ENCODE measurements at regions not wholly inside any gene's neighbourhood (a gene's known extent, or its start where the extent isn't known, plus 50 kb on each side); places are given as distances from the start of the nearest gene placed in this dataset.

GRCh38 chr11:129598378-129598777, 217.3 kb upstream of the TMEM45B start:
- TF ChIP-seq ZNF239 (CRISPR knock-in tag; IDR thresholded peaks at IDR 0.05) (no peak), PRMT5 (CRISPR knock-in tag; IDR thresholded peaks at IDR 0.05) (no peak), YY1 (IDR thresholded peaks at IDR 0.05; ENCODE audit: borderline replicate concordance in 1 of 3, control insufficient read depth in 1 of 3, extremely low read depth in 1 of 3, insufficient read depth in 3 of 3, insufficient read length in 1 of 3, insufficient replicate concordance in 2 of 3, low read depth in 1 of 3, low read length in 2 of 3) (no peak), ZNF134 (CRISPR knock-in tag; conservative IDR thresholded peaks at IDR 0.05) (no peak), ADNP (tag; IDR thresholded peaks at IDR 0.05) (no peak), BACH1 (tag; IDR thresholded peaks at IDR 0.05) (no peak), MYC (IDR thresholded peaks at IDR 0.05; ENCODE audit: low read depth, low read length) (no peak), MYC (CRISPR knock-in tag; IDR thresholded peaks at IDR 0.05; ENCODE audit: borderline replicate concordance, low read depth) (no peak), POLR2A (conservative IDR thresholded peaks at IDR 0.05) (no peak), CTCF (IDR thresholded peaks at IDR 0.05 in 2 of 3, conservative IDR thresholded peaks at IDR 0.05 in 1 of 3; ENCODE audit: insufficient read depth in 2 of 3, low read depth in 1 of 3, low read length in 3 of 3) (no peak), HDAC6 (IDR thresholded peaks at IDR 0.05; ENCODE audit: low read depth, low read length) (no peak), NR2C1 (IDR thresholded peaks at IDR 0.05) (no peak), NR2C1 (tag; IDR thresholded peaks at IDR 0.05) (no peak), CAMTA2 (CRISPR knock-in tag; conservative IDR thresholded peaks at IDR 0.05) (no peak)
- TF ChIP-seq, protein P1, sequence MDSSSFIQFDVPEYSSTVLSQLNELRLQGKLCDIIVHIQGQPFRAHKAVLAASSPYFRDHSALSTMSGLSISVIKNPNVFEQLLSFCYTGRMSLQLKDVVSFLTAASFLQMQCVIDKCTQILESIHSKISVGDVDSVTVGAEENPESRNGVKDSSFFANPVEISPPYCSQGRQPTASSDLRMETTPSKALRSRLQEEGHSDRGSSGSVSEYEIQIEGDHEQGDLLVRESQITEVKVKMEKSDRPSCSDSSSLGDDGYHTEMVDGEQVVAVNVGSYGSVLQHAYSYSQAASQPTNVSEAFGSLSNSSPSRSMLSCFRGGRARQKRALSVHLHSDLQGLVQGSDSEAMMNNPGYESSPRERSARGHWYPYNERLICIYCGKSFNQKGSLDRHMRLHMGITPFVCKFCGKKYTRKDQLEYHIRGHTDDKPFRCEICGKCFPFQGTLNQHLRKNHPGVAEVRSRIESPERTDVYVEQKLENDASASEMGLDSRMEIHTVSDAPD (CRISPR knock-in tag; IDR thresholded peaks at IDR 0.05): no peak
- TF ChIP-seq, protein P2, sequence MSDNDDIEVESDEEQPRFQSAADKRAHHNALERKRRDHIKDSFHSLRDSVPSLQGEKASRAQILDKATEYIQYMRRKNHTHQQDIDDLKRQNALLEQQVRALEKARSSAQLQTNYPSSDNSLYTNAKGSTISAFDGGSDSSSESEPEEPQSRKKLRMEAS (CRISPR knock-in tag; IDR thresholded peaks at IDR 0.05): no peak

Data from K562 (cell line).